ENCODE measurements at regions not wholly inside any gene's neighbourhood (a gene's known extent, or its start where the extent isn't known, plus 50 kb on each side); places are given as distances from the start of the nearest gene placed in this dataset.

- TF ChIP-seq CTCF (IDR thresholded peaks at IDR 0.05) (no peak), POLR2AphosphoS5 (IDR thresholded peaks at IDR 0.05; ENCODE audit: low read depth, low read length) (no peak), TCF7L2 (IDR thresholded peaks at IDR 0.05; ENCODE audit: low read depth, low read length) (no peak), SIN3A (IDR thresholded peaks at IDR 0.05; ENCODE audit: borderline replicate concordance, insufficient read depth, low read depth, low read length) (no peak)
Observed at GRCh38 chr20:7610681-7611080, 329.6 kb downstream of the HAO1 start.

Measured in Panc1 (cell line).